ENCODE measurements at regions not wholly inside any gene's neighbourhood (a gene's known extent, or its start where the extent isn't known, plus 50 kb on each side); places are given as distances from the start of the nearest gene placed in this dataset.

GRCh38 chr2:220374282-220374681, 746.9 kb downstream of the SLC4A3 start:
- FAIRE-seq, result no peak

More at GRCh38 chr2:220374282-220374681, 746.9 kb downstream of the SLC4A3 start:
- H3K9me3 ChIP-seq (replicated peaks; ENCODE audit: control insufficient read depth, insufficient read depth, low read depth, low read length), result no peaks in the 10 kb centered on the region
- no peak overlapping the region for H3K27ac ChIP-seq (ENCODE audit: extremely low read depth, low read depth, low read length)
- WGBS (ENCODE audit: insufficient coverage, low coverage, missing lambda C conversion rate), result 0% methylated on average over 2 of the region's 2 CpGs
- no peaks in the 10 kb centered on the region for H3K4me1 ChIP-seq (replicated peaks in 1 of 2; ENCODE audit: control insufficient read depth in 2 of 2, insufficient read depth in 2 of 2, low read length in 2 of 2)
- H3K79me2 ChIP-seq (ENCODE audit: control insufficient read depth, insufficient read depth, low read length), result no peaks in the 10 kb centered on the region
- H3K27me3 ChIP-seq (ENCODE audit: control insufficient read depth in 2 of 2, insufficient read depth in 2 of 2, low read length in 2 of 2), result no peaks in the 10 kb centered on the region
- ChIA-PET POLR2A (no interaction called here), CTCF (ENCODE audit: low intra/inter-chr PET ratio) (no interaction called here)
- DNase-seq (ENCODE audit: extremely low read depth in 1 of 4, low spot score in 3 of 4) (no peak), ATAC-seq (no peak)
- intact Hi-C loops (cut with micrococcal nuclease) (no loop called here), in situ Hi-C loops (cut with MboI) (no loop called here)
- no peak overlapping the region for H3K4me2 ChIP-seq (ENCODE audit: insufficient read depth, low read length)
- BruUV-seq (replicated peaks), result no TSS peak
- no peaks in the 10 kb centered on the region for H4K20me1 ChIP-seq (replicated peaks; ENCODE audit: control insufficient read depth, insufficient read depth, low read length)
- TF ChIP-seq RBM25 (IDR thresholded peaks at IDR 0.05; ENCODE audit: low read depth, low read length, severe bottlenecking) (no peak), EWSR1 (IDR thresholded peaks at IDR 0.05; ENCODE audit: borderline replicate concordance, low read depth, partially characterized antibody) (no peak), ZNF239 (CRISPR knock-in tag; IDR thresholded peaks at IDR 0.05) (no peak), SNRNP70 (optimal IDR thresholded peaks at IDR 0.05; ENCODE audit: low read depth, low read length) (no peak), EGR1 (conservative IDR thresholded peaks at IDR 0.05) (no peak), PHF21A (IDR thresholded peaks at IDR 0.05; ENCODE audit: borderline replicate concordance, low read depth) (no peak), ZBTB34 (CRISPR knock-in tag; IDR thresholded peaks at IDR 0.05) (no peak), MED1 (CRISPR knock-in tag; IDR thresholded peaks at IDR 0.05; ENCODE audit: borderline replicate concordance) (no peak), ZBTB26 (CRISPR knock-in tag; IDR thresholded peaks at IDR 0.05) (no peak)
- no peak overlapping the region for H2AFZ ChIP-seq (ENCODE audit: low read depth, low read length)
- no peaks in the 10 kb centered on the region for H3K9me1 ChIP-seq (ENCODE audit: control insufficient read depth, insufficient read depth, low read length)
- H3K4me3 ChIP-seq, result no peak overlapping the region
- no peak overlapping the region for H3K9ac ChIP-seq (ENCODE audit: insufficient read depth in 1 of 2, low read depth in 2 of 2, low read length in 2 of 2)
- no peaks in the 10 kb centered on the region for H3K36me3 ChIP-seq (ENCODE audit: control insufficient read depth, insufficient read depth, low read length)

Data from K562 (cell line).